GOT3 (cell line): ENCODE measurements at regions not wholly inside any gene's neighbourhood (a gene's known extent, or its start where the extent isn't known, plus 50 kb on each side); places are given as distances from the start of the nearest gene placed in this dataset.
"Not testable (repeated sequence)": the region's sequence is repeated elsewhere in the genome, so short reads cannot be mapped to it uniquely, and the experiment has no call there.

ENCODE experiments used
- DNase-seq: peaks from one replicate; lab custom pipeline; 2025; ENCODE audit warnings: mixed read lengths; lab: John Stamatoyannopoulos, UW

GRCh38 chr2:184338771-184339170 is 259.6 kb upstream of the ZNF804A start:
- DNase-seq = no peak

DNA sequence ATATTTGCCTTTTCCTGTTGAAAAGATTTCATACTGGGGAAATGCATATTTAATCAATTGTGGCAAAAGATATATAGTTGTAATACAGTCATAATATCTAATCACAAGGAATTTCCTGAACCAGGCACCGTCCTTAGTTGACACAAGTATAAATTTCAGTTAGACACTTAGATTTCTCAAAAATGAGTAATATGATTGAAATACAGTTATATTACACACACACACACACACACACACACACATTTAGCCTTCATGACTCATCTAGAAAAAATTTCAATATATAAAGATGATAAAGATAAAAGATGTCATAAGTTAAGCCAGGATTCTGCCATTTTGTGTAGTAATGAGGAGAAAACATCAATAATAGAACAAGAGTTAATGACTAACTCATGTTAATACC is 258.4 kb upstream of the ZNF804A start:
- DNase-seq = no peak

GRCh38 chr2:184346338-184346862 is 251.9 kb upstream of the ZNF804A start:
- DNase-seq = no peak

- DNase-seq = no peak
Measured at GRCh38 chr2:184351126-184351525, 247.2 kb upstream of the ZNF804A start.

DNA sequence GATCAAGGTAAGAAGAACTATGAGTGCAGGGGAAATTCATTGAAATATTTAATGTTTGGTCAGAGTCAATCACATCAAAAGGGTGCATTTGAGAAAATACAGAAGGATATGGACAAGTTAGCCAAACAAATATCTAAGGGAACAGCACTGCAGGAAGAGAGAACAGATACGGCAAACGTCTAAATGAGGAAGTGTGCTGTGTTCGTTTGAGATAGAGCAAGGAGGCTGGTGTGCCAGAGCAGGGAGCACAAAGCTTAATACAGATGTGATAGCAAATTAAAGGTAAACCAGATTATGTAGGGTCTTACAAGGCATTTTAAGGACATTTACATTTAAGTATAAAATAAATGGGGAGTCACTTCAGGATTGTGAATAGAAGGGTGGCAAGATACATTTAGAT is 241.3 kb upstream of the ZNF804A start:
- no peak for DNase-seq

DNA sequence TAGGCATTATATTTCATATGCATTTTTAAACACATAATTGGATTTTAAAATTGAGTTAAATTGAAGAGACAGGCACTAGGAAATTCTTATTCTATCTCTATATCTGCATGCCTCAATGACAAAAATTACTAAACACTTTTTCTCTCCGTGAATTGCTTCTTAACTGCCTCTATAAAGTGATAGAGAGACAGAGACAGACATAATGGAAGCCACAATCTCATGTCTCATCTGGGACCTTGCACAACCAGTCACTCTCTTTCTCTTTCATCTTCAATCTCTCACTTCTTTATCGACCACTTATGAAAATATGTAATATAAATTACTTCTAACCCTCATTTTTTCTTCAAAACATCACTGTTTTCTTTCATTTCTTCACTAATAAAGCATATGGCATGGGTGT is 238.9 kb upstream of the ZNF804A start:
- no peak for DNase-seq

GRCh38 chr2:184363213-184363612 is 235.1 kb upstream of the ZNF804A start:
- no peak for DNase-seq

- DNase-seq = no peak
Measured at GRCh38 chr2:184367211-184367610, 231.1 kb upstream of the ZNF804A start.

DNA sequence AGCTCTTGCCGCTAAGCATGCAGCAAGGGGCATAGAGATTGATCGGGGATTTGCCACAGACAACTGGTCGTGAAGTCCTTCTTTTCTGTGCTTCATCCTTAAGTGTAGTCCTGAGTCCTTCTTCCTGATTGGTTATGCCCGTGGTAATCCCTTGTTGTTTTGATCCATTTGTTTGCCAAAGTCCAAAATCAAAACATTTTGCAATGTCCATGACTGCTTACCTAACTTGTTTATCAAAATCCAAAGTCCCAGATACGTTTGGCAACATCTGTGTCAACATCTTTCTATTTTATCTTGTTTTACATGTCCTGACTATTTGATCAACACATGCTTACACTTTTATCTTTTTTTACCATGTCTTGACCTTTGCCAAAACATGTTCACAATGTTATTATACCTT is 229.0 kb upstream of the ZNF804A start:
- no peak for DNase-seq

DNA sequence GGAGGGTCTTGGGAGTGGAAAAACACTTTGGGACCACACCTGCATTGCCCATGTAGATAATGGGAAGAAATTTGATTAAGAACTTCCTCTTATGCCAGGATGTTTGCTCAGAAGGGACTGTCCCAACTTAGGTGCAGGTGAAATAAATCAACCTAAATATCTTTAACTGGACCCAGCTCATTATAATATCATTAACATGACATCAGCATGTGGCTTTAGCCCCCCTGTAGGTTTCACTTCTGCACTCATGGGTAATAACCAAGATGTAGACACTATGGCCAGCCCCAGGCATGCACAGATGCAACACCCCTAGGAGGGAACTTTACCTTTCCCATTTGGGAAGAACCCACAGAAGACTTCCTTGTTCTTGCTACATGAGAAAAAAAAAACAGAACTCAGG is 227.4 kb upstream of the ZNF804A start:
- DNase-seq = no peak

DNA sequence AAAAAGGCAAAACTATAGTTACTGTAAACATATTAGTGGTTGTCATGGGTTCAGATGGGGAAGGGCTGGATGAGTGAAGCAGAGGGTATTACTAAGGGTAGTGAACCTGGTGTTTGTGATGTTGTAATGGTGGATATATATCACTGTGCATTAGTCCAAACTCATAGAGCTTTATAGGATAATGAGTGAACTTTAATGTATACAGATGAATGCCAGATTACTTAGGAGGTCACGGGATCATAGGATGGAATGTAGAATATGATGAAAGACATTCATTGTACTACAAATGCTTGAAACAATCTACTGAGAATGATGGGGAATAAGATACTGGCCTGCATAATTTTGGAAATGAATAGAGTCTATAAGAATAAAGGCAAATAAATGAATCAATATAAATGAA is 226.7 kb upstream of the ZNF804A start:
- DNase-seq = no peak

- DNase-seq = no peak
Measured at GRCh38 chr2:184372484-184372883, 225.8 kb upstream of the ZNF804A start.

DNA sequence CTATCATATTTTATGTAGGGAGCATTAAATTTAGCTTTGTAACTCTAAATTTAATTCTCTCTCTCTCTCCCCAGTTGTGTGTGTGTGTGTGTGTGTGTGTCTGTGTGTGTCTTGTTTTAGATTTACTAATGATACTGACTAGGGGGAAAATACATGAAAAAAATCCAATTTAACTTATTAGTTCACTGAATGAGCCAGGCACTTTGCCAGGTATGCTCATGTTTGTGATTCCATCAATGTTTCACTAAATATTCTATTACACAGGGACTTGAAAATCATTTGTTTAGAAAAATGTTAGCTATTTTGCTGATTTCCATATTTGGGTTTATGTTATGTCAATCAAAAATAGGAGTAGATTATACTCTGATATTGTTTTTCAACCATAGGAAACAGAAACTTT is 203.7 kb upstream of the ZNF804A start:
- no peak for DNase-seq

DNA sequence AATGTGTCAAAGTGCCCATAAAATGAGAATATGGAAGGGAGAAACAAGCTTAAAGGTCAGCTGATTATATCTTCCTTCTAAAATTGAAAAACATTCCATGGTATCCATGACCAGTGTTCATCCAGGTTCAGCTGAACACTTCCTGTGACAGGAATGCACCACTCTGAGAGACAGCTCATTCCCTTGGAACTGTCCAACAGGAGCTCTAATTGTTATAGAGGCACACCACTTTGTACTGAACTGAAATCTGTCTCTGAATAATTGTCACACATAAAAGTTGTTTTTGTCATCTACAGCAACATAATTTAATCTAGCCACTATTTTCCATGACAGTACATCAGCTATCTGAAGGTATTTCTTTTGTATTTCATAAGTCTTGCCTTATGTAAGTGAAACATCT is 195.9 kb upstream of the ZNF804A start:
- DNase-seq = no peak

GRCh38 chr2:184407041-184407630 is 191.2 kb upstream of the ZNF804A start:
- DNase-seq = not testable (repeated sequence)

DNA sequence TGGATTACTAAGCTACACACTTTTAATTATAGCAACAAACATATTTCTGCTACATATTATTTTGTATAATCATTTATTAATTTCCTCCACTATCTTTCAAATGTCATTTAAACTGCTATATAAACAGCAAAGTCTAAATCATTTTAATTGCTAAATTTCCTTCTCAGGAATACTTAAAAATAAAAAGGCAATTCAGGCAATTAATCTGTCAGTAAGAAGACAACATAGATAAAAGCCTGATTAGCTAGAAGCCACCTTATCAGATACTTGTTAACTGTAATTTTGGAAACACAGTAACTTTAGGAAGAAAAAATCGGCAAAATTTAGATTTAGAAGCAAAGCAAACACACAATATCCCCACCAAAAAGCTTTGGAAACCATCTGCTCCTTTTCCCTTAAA is 188.2 kb upstream of the ZNF804A start:
- no peak for DNase-seq

DNA sequence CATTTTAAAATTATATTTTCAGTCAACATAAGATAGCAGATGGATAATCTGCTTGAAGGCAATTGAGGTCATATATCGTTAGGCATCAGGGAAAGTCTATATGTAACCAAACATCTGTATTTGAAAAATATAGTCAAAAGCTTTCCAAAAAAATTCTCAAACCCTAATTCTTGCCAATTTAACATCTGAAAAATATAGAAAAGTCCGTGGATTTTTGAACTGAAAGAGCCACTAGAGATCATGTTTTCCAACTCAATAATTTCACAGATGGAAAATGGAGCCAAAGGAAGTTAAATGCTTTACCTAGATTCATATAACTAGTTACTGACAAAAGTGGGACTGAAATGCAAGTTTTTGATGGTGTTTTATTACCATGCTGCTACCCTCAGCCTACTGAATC is 185.1 kb upstream of the ZNF804A start:
- DNase-seq = no peak

DNA sequence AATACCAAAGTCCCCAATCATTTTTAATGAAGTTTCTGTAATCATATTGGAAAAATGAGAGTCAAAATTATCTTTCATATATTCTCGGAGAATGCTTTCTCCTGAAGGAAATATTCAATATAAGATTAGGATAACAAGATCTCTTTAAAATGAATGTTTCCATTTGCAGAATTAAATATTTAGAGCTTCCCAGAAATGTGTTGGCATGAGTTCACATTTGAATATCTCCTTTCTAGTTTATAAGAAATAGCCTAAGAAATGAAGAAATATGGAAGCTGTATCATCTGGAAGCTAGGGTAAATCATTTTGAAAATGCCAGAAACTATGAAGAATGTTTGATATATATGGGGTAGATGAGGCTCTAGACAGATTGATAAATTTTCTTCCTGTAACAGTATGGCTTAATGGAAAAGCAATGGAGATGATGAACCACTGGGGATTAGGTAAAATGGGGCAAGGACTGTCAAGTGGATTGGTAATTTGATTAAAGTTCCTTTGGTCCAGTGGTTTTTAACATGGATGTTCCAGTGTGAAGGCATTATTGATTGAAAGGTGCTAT is 184.6 kb upstream of the ZNF804A start:
- DNase-seq = no peak

DNA sequence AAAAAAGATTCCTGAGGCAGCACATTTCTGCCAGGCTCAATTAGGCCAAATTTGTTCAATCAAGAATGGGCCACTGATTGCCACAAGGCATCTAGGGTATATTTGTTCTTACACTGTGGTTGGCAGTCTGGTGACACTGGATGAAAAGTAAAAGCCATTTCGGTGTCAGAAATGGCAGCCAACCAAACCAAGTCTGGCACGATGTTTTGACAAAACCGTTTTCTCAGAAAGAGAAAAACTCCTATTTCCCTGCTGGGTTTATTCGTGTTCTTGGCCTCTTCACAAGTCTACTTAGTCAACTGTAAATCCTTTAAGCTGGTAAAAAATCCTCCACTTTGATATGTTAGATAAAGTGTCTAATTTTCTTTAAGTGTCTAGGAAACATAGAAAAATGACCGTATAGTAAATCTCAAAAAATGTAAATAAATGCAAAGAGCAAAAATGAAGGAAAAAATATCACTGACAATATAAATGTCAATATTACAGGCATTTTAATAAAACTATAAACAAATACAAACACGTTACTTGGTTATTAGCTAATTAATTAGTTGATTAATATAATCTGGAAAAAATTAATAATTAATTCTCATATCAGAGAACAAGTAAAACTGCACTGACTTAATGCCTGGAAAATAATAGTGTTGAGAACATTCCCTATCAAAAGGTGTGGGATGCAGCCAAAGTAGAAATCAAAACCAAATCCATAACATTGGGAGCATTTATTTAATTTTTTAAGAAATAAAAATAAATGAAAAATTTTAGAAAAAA is 182.0 kb upstream of the ZNF804A start:
- DNase-seq = no peak

- DNase-seq = no peak
Measured at GRCh38 chr2:184419744-184420143, 178.6 kb upstream of the ZNF804A start.

- not testable (repeated sequence) for DNase-seq
Measured at GRCh38 chr2:184421456-184421855, 176.9 kb upstream of the ZNF804A start.

DNA sequence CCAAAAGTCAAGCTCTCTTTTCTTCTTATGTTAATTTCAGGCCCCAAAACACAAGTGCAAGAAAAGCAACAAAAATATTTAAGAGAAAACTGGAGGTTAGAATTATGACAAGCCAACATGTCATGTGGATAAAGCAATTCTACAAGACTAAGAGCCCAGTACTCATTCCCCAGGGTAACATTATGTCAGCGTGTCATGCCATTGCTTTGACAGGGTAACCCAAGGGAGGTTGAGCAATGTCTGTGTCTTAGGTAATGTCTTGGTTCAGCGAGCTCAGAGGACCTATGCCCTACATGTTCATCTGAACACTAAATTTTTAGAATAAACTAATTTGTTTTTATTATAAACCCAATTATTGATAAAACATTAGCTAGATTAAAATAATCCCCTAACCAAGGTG is 173.2 kb upstream of the ZNF804A start:
- DNase-seq = no peak

GRCh38 chr2:184444217-184444616 is 154.1 kb upstream of the ZNF804A start:
- DNase-seq = no peak
